H1 (cell line): ENCODE measurements at regions not wholly inside any gene's neighbourhood (a gene's known extent, or its start where the extent isn't known, plus 50 kb on each side); places are given as distances from the start of the nearest gene placed in this dataset.

ENCODE experiments used
- CTCF ChIA-PET: fragments of 300-600 bp; sonication (Branson Sonifier 250); formaldehyde crosslinking; loops from one replicate; lab custom pipeline; 2021; ENCODE audit not compliant: partially characterized antibody; lab: Charles Lee
- POLR2A ChIA-PET: fragments of 300-600 bp; sonication (Branson Sonifier 250); formaldehyde crosslinking; loops from one replicate; lab custom pipeline; 2021; ENCODE audit warnings: inconsistent platforms; ENCODE audit not compliant: partially characterized antibody; lab: Charles Lee
- DNase-seq, 2 experiments: peaks; one replicate each; pipeline versions ENCODE4 v3.0.0 to v3.0.0-alpha.2; 2010 to 2022; ENCODE audit warnings: low spot score in 2 of 2, low read depth in 1 of 2, mixed read lengths in 1 of 2
- FAIRE-seq: peaks from 2 replicates; lab custom pipeline; 2011; peaks lifted over from hg19 to GRCh38; lab: Jason Lieb, UNC
- H2AFZ ChIP-seq: 2 replicates; pipeline ENCODE4 v1.8.1; 2012; ENCODE audit warnings: low read length, inconsistent platforms
- H2AK5ac ChIP-seq: 2 replicates; pipeline ENCODE4 v1.6.1; 2013; ENCODE audit warnings: low read depth, low read length
- H2BK120ac ChIP-seq: replicated peaks from 2 replicates; pipeline ENCODE3; 2013; ENCODE audit warnings: low read depth, low read length, inconsistent platforms
- H2BK12ac ChIP-seq: 2 replicates; pipeline ENCODE4 v1.6.1; 2013; ENCODE audit warnings: low read depth, low read length
- H2BK15ac ChIP-seq: 2 replicates; pipeline ENCODE4 v1.6.1; 2013; ENCODE audit warnings: low read length
- H2BK20ac ChIP-seq: 2 replicates; pipeline ENCODE4 v1.6.1; 2013; ENCODE audit warnings: low read length
- H2BK5ac ChIP-seq: 2 replicates; pipeline ENCODE4 v1.6.1; 2013; ENCODE audit warnings: low read depth, low read length
- H3K14ac ChIP-seq: 2 replicates; pipeline ENCODE4 v1.6.1; 2013; ENCODE audit warnings: inconsistent platforms; ENCODE audit not compliant: insufficient read length
- H3K18ac ChIP-seq: 2 replicates; pipeline ENCODE4 v1.6.1; 2013; ENCODE audit warnings: low read length; ENCODE audit errors: extremely low read depth
- H3K23ac ChIP-seq: 2 replicates; pipeline ENCODE4 v1.6.1; 2013; ENCODE audit warnings: inconsistent platforms; ENCODE audit not compliant: insufficient read length
- H3K23me2 ChIP-seq: 2 replicates; pipeline ENCODE4 v1.6.1; 2013; ENCODE audit warnings: low read depth, low read length
- H3K27ac ChIP-seq: 2 replicates; pipeline ENCODE4 v1.6.1; 2011; ENCODE audit warnings: low read depth, low read length, inconsistent platforms
- H3K27me3 ChIP-seq, 4 experiments: replicated peaks in 1 of 4; 1 replicate in 1 of 4; 2 replicates in 3 of 4; pipeline versions ENCODE4 v1.6.1 to v1.8.1; 2011 to 2013; ENCODE audit warnings: low read length in 3 of 4, mild to moderate bottlenecking in 3 of 4, inconsistent platforms in 2 of 4, mixed read lengths in 2 of 4, moderate library complexity in 1 of 4; ENCODE audit not compliant: control insufficient read depth in 3 of 4, insufficient read depth in 3 of 4; ENCODE audit errors: extremely low read depth in 1 of 4
- H3K36me3 ChIP-seq, 4 experiments: 2 replicates each; pipeline versions ENCODE4 v1.6.1 to v1.8.1; 2011 to 2013; ENCODE audit warnings: mild to moderate bottlenecking in 4 of 4, low read length in 3 of 4, moderate library complexity in 2 of 4, control low read depth in 1 of 4, inconsistent platforms in 1 of 4; ENCODE audit not compliant: insufficient read depth in 4 of 4, control insufficient read depth in 2 of 4
- H3K4ac ChIP-seq: replicated peaks from 2 replicates; pipeline ENCODE3; 2013; ENCODE audit warnings: low read length, low read depth, mixed read lengths, inconsistent platforms; ENCODE audit not compliant: insufficient read length
- H3K4me1 ChIP-seq, 4 experiments: replicated peaks in 1 of 4; 1 replicate in 1 of 4; 2 replicates in 3 of 4; pipeline versions ENCODE4 v1.6.1 to v1.8.1; 2011 to 2013; ENCODE audit warnings: low read length in 3 of 4, inconsistent platforms in 2 of 4, mixed read lengths in 1 of 4; ENCODE audit not compliant: insufficient read depth in 4 of 4, control insufficient read depth in 3 of 4
- H3K4me2 ChIP-seq, 2 experiments: 2 replicates each; pipeline versions ENCODE4 v1.6.1 to v1.8.1; 2011 to 2013; ENCODE audit warnings: low read depth in 2 of 2, low read length in 2 of 2, control low read depth in 1 of 2, inconsistent platforms in 1 of 2, mild to moderate bottlenecking in 1 of 2; ENCODE audit not compliant: insufficient read depth in 1 of 2
- H3K4me3 ChIP-seq, 4 experiments: fragments of 200-600, 300-600 bp in 1 of 4; sonication (generic), shearing (Covaris generic), sonication (Bioruptor Twin) in 1 of 4; 2 replicates each; pipeline versions ENCODE4 v1.5.1 to v1.8.1; 2011 to 2016; ENCODE audit warnings: low read length in 4 of 4, low read depth in 3 of 4, control low read depth in 2 of 4, inconsistent platforms in 2 of 4, mild to moderate bottlenecking in 2 of 4, mixed read lengths in 1 of 4, moderate library complexity in 1 of 4; ENCODE audit not compliant: insufficient read depth in 2 of 4; ENCODE audit errors: extremely low read depth in 1 of 4
- H3K56ac ChIP-seq: replicated peaks from 2 replicates; pipeline ENCODE3; 2013; ENCODE audit warnings: low read depth, mild to moderate bottlenecking, mixed read lengths, low read length, inconsistent platforms; ENCODE audit not compliant: insufficient read length
- H3K79me1 ChIP-seq: 2 replicates; pipeline ENCODE4 v1.6.1; 2013; ENCODE audit warnings: low read depth, low read length, control low read depth
- H3K79me2 ChIP-seq, 2 experiments: 2 replicates each; pipeline versions ENCODE4 v1.6.1 to v1.8.1; 2012 to 2013; ENCODE audit warnings: low read length in 2 of 2, mild to moderate bottlenecking in 2 of 2, inconsistent platforms in 1 of 2; ENCODE audit not compliant: insufficient read depth in 2 of 2, control insufficient read depth in 1 of 2
- H3K9ac ChIP-seq, 4 experiments: replicated peaks in 1 of 4; 1 replicate in 1 of 4; 2 replicates in 3 of 4; pipeline versions ENCODE4 v1.6.1 to v1.8.1; 2011 to 2013; ENCODE audit warnings: low read depth in 3 of 4, low read length in 3 of 4, control low read depth in 2 of 4, mild to moderate bottlenecking in 2 of 4, moderate library complexity in 2 of 4, inconsistent platforms in 1 of 4; ENCODE audit errors: extremely low read depth in 1 of 4
- H3K9me3 ChIP-seq, 2 experiments: 2 replicates each; pipeline versions ENCODE4 v1.6.1 to v1.8.1; 2012 to 2013; ENCODE audit warnings: mild to moderate bottlenecking in 2 of 2, moderate library complexity in 2 of 2, control low read depth in 1 of 2, inconsistent platforms in 1 of 2, low read depth in 1 of 2, low read length in 1 of 2, mixed read lengths in 1 of 2; ENCODE audit not compliant: insufficient read depth in 2 of 2
- H4K20me1 ChIP-seq, 2 experiments: replicated peaks in 1 of 2; 2 replicates each; pipeline versions ENCODE3 to v1.8.1; 2011 to 2013; ENCODE audit warnings: inconsistent platforms in 2 of 2, low read length in 2 of 2, mild to moderate bottlenecking in 1 of 2; ENCODE audit not compliant: insufficient read depth in 2 of 2, control insufficient read depth in 1 of 2
- H4K5ac ChIP-seq: 2 replicates; pipeline ENCODE4 v1.6.1; 2013; ENCODE audit warnings: low read length, low read depth, mixed read lengths, inconsistent platforms; ENCODE audit not compliant: insufficient read length
- H4K8ac ChIP-seq: 2 replicates; pipeline ENCODE4 v1.8.0; 2013; ENCODE audit warnings: mild to moderate bottlenecking, moderate library complexity, low read length, inconsistent platforms; ENCODE audit not compliant: insufficient read depth; ENCODE audit errors: extremely low read depth
- H4K91ac ChIP-seq: replicated peaks from 2 replicates; pipeline ENCODE3; 2013; ENCODE audit warnings: low read length, mixed read lengths, inconsistent platforms; ENCODE audit not compliant: insufficient read length
- BACH1 ChIP-seq: IDR thresholded peaks from 2 replicates; pipeline ENCODE4 v1.6.1; 2012; ENCODE audit warnings: low read length, improper control_type of control experiment
- BCL11A ChIP-seq, 2 experiments: IDR thresholded peaks; one replicate each; pipeline ENCODE4 v1.6.1; 2011; ENCODE audit warnings: low read depth in 2 of 2, low read length in 2 of 2, mild to moderate bottlenecking in 2 of 2
- CEBPB ChIP-seq: IDR thresholded peaks from 2 replicates; pipeline ENCODE4 v1.6.1; 2012; ENCODE audit warnings: low read depth, low read length
- CHD2 ChIP-seq: IDR thresholded peaks from 2 replicates; pipeline ENCODE4 v1.6.1; 2012; ENCODE audit warnings: low read length, improper control_type of control experiment
- EGR1 ChIP-seq: IDR thresholded peaks from 2 replicates; pipeline ENCODE4 v1.6.1; 2011; ENCODE audit warnings: low read depth, low read length, borderline replicate concordance
- EZH2 ChIP-seq: fragments of 200-600 bp; sonication (generic); IDR thresholded peaks from 2 replicates; pipeline ENCODE4 v1.7.1; 2012; ENCODE audit warnings: low read depth, mild to moderate bottlenecking, moderate library complexity, low read length, inconsistent platforms; ENCODE audit not compliant: severe bottlenecking
- FOSL1 ChIP-seq: IDR thresholded peaks from 2 replicates; pipeline ENCODE4 v1.6.1; 2011; ENCODE audit warnings: mild to moderate bottlenecking, low read depth, low read length, moderate library complexity; ENCODE audit not compliant: insufficient read depth
- HDAC6 ChIP-seq: IDR thresholded peaks from one replicate; pipeline ENCODE4 v1.7.1; 2012; ENCODE audit warnings: low read depth, mild to moderate bottlenecking, inconsistent platforms, low read length, moderate library complexity
- KDM1A ChIP-seq: fragments of 200-600, 300-600 bp; sonication (generic); IDR thresholded peaks from 2 replicates; pipeline ENCODE4 v1.7.1; 2016; ENCODE audit warnings: mild to moderate bottlenecking, low read length, borderline replicate concordance
- KDM5A ChIP-seq: fragments of 200-600 bp; IDR thresholded peaks from 2 replicates; pipeline ENCODE4 v1.7.1; 2012; ENCODE audit warnings: mild to moderate bottlenecking, low read length, inconsistent platforms, mixed read lengths
- RAD21 ChIP-seq, 2 experiments: IDR thresholded peaks in 1 of 2; conservative IDR thresholded peaks in 1 of 2; 2 replicates each; pipeline ENCODE4 v1.6.1; 2011; ENCODE audit warnings: low read depth in 2 of 2, low read length in 2 of 2, improper control_type of control experiment in 1 of 2, inconsistent platforms in 1 of 2, mild to moderate bottlenecking in 1 of 2, moderate library complexity in 1 of 2
- RBBP5 ChIP-seq: IDR thresholded peaks from 2 replicates; pipeline ENCODE4 v1.7.1; 2012; ENCODE audit warnings: low read depth, mild to moderate bottlenecking, inconsistent platforms, low read length, moderate library complexity, borderline replicate concordance
- RXRA ChIP-seq: IDR thresholded peaks from 2 replicates; pipeline ENCODE4 v1.6.1; 2011; ENCODE audit warnings: low read depth, mild to moderate bottlenecking, low read length, moderate library complexity; ENCODE audit not compliant: insufficient read depth
- SRF ChIP-seq: IDR thresholded peaks from 2 replicates; pipeline ENCODE4 v1.6.1; 2011; ENCODE audit warnings: mild to moderate bottlenecking, low read depth, low read length, moderate library complexity
- SUZ12 ChIP-seq: fragments of 200-600 bp; sonication (generic); IDR thresholded peaks from 2 replicates; pipeline ENCODE4 v1.6.1; 2012; ENCODE audit warnings: mild to moderate bottlenecking, inconsistent platforms, low read length, moderate library complexity, mixed read lengths
- WGBS, 2 experiments: shearing (Covaris generic) in 1 of 2; methylation state at CpG; one replicate each; pipeline versions ENCODE4 v1.1.6 to v1.1.7; 2013 to 2015; ENCODE audit warnings: low lambda C conversion rate in 2 of 2, mixed read lengths in 2 of 2, inconsistent platforms in 1 of 2, low coverage in 1 of 2, missing lambda C conversion rate in 1 of 2; ENCODE audit not compliant: insufficient replicate concordance in 2 of 2, insufficient coverage in 1 of 2, insufficient read length in 1 of 2; ENCODE audit errors: extremely low coverage in 1 of 2, missing lambda C conversion rate in 1 of 2; 5-methylcytosine and 5-hydroxymethylcytosine counted together

DNA sequence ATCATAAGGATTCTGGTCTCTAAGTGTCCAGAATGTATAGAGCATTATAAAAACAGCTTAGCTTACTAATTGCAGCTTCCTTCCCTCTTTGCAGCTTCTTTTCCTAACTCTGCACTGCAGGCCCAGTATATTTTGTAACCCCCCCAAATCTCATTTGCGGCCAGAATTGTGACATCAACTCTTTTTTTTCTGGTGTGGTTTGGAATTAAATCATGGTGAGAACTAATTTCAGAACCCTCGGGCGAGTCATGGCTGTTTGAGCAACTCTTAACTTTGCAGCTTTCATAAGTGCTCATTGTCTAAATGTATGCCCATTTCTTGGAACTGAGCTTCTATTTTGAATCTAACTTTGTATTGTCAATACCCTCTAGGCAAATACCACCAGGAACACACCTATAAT is 187.4 kb downstream of the CYYR1 start:
- Histone ChIP-seq H4K5ac (no peak overlapping the region), H2BK20ac (no peak overlapping the region), H2BK15ac (no peak overlapping the region), H4K8ac (no peak overlapping the region), H3K27ac (no peak overlapping the region), H4K20me1 (no peaks in the 10 kb centered on the region), H3K14ac (no peak overlapping the region), H2AK5ac (no peak overlapping the region), H3K36me3 (no peaks in the 10 kb centered on the region), H3K4me1 (no peaks in the 10 kb centered on the region), H2BK12ac (no peak overlapping the region), H3K56ac (no peak overlapping the region), H2BK120ac (no peak overlapping the region), H3K4me2 (no peak overlapping the region), H3K23me2 (no peaks in the 10 kb centered on the region), H4K91ac (no peak overlapping the region), H3K23ac (no peak overlapping the region), H3K18ac (no peak overlapping the region), H2BK5ac (no peak overlapping the region), H3K4ac (no peak overlapping the region), H3K4me3 (no peak overlapping the region), H3K79me2 (no peaks in the 10 kb centered on the region), H3K9me3 (no peaks in the 10 kb centered on the region), H2AFZ (no peak overlapping the region), H3K79me1 (no peaks in the 10 kb centered on the region)
- DNase-seq (no peak), FAIRE-seq (no peak)
- 97% methylated on average over 3 of the region's 3 CpGs; no CpG with 5 or more reads in 1 of the 2 experiments for WGBS, 2 experiments
- CTCF ChIA-PET: interaction anchor here (0.6 kb wide), 1 partner anchor 611 kb away, joined by 3 read pairs; no protein-coding TSS in a partner anchor
- TF ChIP-seq KDM5A (no peak), RXRA (no peak), CEBPB (no peak), SRF (no peak), EZH2 (no peak), KDM1A (no peak), BACH1 (no peak), EGR1 (no peak), FOSL1 (no peak), BCL11A (IDR thresholded peaks at IDR 0.05; ENCODE audit: low read depth in 2 of 2, low read length in 2 of 2) (no peak), RAD21 (IDR thresholded peaks at IDR 0.05 in 1 of 2, conservative IDR thresholded peaks at IDR 0.05 in 1 of 2; ENCODE audit: low read depth in 2 of 2, low read length in 2 of 2) (no peak), SUZ12 (no peak), CHD2 (no peak), RBBP5 (no peak), HDAC6 (no peak)
- TF ChIP-seq, all 59 proteins: peak for 0
- POLR2A ChIA-PET: interaction anchor here (0.7 kb wide), 1 partner anchor 108 kb away, joined by 3 read pairs; no protein-coding TSS in a partner anchor
- Histone ChIP-seq H3K9ac (no peak overlapping the region), H3K27me3 (no peaks in the 10 kb centered on the region)
